Colonic mucosa (tissue), 4 donors: ENCODE measurements at regions not wholly inside any gene's neighbourhood (a gene's known extent, or its start where the extent isn't known, plus 50 kb on each side); places are given as distances from the start of the nearest gene placed in this dataset.

Source experiments
- DNase-seq: peaks from one replicate; pipeline ENCODE4 v3.0.0-alpha.2; 2020
- H3K27ac ChIP-seq: fragments of 200-600 bp; one replicate; pipeline ENCODE4 v1.8.0; 2021
- H3K27me3 ChIP-seq: fragments of 200-600 bp; one replicate; pipeline ENCODE4 v1.8.0; 2021
- H3K36me3 ChIP-seq: fragments of 200-600 bp; one replicate; pipeline ENCODE4 v1.8.0; 2021
- H3K4me1 ChIP-seq: fragments of 200-600 bp; one replicate; pipeline ENCODE4 v1.8.0; 2021; ENCODE audit warnings: mild to moderate bottlenecking
- H3K4me3 ChIP-seq: fragments of 200-600 bp; one replicate; pipeline ENCODE4 v1.8.0; 2021
- H3K9ac ChIP-seq, 2 donors: one replicate each; pipeline ENCODE4 v1.7.0; 2013; ENCODE audit warnings: control low read depth in 2 of 2, low read depth in 2 of 2, low read length in 2 of 2
- H3K9me3 ChIP-seq: fragments of 200-600 bp; one replicate; pipeline ENCODE4 v1.8.0; 2021
- intact Hi-C: fragments of 100-400 bp; cut with DNase I; formaldehyde crosslinking; loops from one replicate; pipeline ENCODE4 v1.14.1; 2022
- TF ChIP-seq, protein P1 (sequence below): fragments of 200-600 bp; IDR thresholded peaks from one replicate; pipeline ENCODE4 v1.8.0; 2022; ENCODE audit warnings: antibody characterized with exemption, mild to moderate bottlenecking
- donor health status: healthy.
- donor health status: DM: no; HTN: no; CAD: no.
- donor health status: DM: no; HTN: no; CAD: no.

DNA sequence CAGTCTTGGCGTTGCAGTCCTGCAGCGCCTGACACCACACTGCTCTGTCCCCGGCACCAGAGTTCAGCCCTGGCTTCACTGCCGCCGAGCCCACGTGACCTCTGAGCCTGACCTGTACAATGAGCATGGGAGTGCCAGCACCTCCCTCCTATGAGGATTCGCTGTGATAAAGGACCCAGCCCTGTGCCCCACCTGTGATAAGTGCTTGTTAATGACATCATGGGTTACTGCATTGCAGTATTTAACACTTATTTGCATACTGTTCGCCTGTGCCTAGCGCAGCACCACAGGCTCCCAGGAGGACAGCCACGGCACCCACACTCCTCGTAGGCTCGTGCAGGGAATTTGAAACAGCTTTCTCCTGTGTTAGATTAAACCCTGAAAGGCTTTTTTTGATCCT is 118.2 kb upstream of the GSC start:
- no peaks in the 10 kb centered on the region for H3K9me3 ChIP-seq
- no peak overlapping the region for H3K4me3 ChIP-seq
- TF ChIP-seq, protein P1, sequence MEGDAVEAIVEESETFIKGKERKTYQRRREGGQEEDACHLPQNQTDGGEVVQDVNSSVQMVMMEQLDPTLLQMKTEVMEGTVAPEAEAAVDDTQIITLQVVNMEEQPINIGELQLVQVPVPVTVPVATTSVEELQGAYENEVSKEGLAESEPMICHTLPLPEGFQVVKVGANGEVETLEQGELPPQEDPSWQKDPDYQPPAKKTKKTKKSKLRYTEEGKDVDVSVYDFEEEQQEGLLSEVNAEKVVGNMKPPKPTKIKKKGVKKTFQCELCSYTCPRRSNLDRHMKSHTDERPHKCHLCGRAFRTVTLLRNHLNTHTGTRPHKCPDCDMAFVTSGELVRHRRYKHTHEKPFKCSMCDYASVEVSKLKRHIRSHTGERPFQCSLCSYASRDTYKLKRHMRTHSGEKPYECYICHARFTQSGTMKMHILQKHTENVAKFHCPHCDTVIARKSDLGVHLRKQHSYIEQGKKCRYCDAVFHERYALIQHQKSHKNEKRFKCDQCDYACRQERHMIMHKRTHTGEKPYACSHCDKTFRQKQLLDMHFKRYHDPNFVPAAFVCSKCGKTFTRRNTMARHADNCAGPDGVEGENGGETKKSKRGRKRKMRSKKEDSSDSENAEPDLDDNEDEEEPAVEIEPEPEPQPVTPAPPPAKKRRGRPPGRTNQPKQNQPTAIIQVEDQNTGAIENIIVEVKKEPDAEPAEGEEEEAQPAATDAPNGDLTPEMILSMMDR = no peak
- H3K4me1 ChIP-seq = no peaks in the 10 kb centered on the region
- intact Hi-C loops = no loop called here
- H3K27me3 ChIP-seq = no peaks in the 10 kb centered on the region
- H3K27ac ChIP-seq = no peak overlapping the region
- H3K36me3 ChIP-seq = no peaks in the 10 kb centered on the region
- H3K9ac ChIP-seq = no peak overlapping the region
- peak; percentile 74 for DNase-seq

DNA sequence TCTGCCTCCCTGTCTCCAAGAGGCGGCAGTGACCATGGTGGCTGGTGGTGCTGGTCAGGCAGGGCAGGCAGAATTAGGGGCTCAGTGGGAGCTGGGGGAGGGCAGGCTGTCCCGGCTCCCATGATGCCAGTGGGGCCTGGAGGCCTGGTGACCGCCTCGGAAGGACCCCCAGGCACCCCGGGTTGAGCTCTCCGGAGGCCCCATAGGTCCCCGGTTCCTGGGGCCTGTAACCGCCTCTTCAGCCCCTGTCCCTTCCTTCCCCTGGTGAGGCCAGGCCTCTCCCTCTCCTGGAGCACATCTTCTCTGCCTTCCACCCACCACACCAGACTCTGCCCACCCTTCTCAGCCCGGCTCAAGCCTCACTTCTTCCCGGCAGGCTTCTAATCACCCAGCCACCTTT is 117.7 kb upstream of the GSC start:
- intact Hi-C loops = no loop called here
- no peak for DNase-seq
- Histone ChIP-seq H3K9me3 (no peaks in the 10 kb centered on the region), H3K36me3 (no peaks in the 10 kb centered on the region), H3K27me3 (no peaks in the 10 kb centered on the region), H3K9ac (no peak overlapping the region), H3K4me3 (no peak overlapping the region), H3K4me1 (no peaks in the 10 kb centered on the region), H3K27ac (no peak overlapping the region)
- TF ChIP-seq, protein P1 = no peak

DNA sequence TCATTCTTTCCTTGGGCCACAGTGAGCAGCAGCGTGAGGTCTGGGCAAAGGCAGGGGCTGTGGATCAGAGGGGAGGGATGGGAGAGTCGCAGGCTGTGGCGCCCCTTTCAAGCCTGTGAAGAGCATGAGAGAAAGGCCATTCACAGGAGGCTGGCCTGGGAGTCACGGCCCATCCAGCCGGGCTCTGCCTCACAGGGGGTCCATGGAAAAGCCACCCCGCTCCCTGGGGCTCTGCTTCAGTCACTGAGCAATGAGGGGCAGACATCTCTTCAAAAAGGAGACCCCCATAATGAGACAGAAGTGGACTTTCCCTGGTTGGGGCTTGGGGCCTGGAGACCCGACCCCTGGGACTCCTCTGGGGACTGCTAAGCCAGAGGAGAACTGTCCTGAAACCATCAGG is 117.0 kb upstream of the GSC start:
- TF ChIP-seq, protein P1 = no peak
- Histone ChIP-seq H3K4me3 (no peak overlapping the region), H3K27me3 (no peaks in the 10 kb centered on the region), H3K9me3 (no peaks in the 10 kb centered on the region), H3K9ac (no peak overlapping the region), H3K4me1 (no peaks in the 10 kb centered on the region), H3K27ac (no peak overlapping the region), H3K36me3 (no peaks in the 10 kb centered on the region)
- no peak for DNase-seq
- intact Hi-C loops = no loop called here

DNA sequence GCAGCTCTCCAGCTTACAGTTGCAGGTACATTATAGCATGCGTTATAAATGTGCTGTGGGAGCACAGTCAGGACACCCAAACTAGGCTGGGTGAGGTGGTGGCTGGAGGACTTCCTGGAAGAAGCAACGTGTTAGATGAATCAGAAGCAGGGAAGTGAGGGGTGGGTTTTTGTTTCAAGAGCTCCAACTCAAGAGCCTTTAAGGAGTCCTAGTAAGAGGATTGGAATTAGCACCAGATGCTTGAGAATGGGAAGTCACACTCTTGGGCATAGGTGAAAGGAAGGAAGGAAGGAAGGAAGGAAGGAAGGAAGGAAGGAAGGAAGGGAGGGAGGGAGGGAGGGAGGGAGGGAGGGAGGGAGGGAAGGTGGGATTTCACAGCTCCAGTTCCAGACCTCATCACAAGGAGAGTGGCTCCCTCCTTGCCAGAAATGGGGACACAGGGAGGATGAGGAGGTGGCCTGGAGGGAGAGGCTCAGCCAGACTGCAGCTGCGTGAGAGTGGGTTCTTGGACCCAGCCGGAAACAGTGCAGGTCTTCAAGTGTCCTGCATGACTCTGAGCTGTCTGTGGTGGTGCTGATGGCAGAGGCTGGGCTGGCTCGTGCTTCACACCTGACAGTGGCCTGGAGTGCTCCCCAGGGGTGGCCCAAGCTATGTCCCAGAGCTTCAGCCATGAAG is 115.7 kb upstream of the GSC start:
- TF ChIP-seq, protein P1 = no peak
- Histone ChIP-seq H3K27me3 (no peaks in the 10 kb centered on the region), H3K9ac (no peak overlapping the region), H3K9me3 (no peaks in the 10 kb centered on the region), H3K4me1 (no peaks in the 10 kb centered on the region), H3K36me3 (no peaks in the 10 kb centered on the region), H3K4me3 (no peak overlapping the region), H3K27ac (no peak overlapping the region)
- no peak for DNase-seq
- intact Hi-C loops = no loop called here

DNA sequence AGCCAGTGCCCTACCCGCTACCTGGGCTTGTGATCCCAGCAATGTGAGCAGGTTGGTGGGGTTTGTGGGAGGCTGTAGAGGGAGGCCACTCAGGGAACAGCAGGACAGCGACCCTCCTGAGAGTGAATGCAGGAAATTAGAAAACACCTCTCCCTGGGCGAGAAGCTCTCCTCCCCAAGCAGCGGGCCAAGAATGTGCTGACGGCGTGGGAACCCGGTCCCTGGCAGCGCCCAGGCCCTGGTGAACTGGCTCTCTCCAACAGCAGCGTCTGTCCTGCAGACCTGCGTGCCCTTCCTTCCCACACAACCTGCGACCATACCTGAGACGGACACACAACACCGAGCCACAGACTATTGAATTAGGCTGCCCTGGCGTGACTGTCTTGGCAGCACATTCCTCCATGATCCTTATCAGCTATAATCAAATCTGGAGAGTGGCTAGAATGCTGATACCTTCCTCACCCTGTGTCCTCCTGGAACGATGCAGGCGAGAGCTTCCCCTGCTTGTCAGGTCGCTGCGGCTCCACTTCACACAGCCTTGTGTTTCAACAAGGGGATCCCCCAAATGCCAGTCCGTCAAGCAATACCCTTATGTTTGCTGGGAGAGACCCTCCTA is 114.8 kb upstream of the GSC start:
- Histone ChIP-seq H3K9ac (no peak overlapping the region), H3K27ac (no peak overlapping the region), H3K4me1 (no peaks in the 10 kb centered on the region), H3K27me3 (no peaks in the 10 kb centered on the region), H3K4me3 (no peak overlapping the region), H3K36me3 (no peaks in the 10 kb centered on the region), H3K9me3 (no peaks in the 10 kb centered on the region)
- no peak for DNase-seq
- TF ChIP-seq, protein P1 = no peak
- intact Hi-C loops = no loop called here
